ENCODE measurements at regions not wholly inside any gene's neighbourhood (a gene's known extent, or its start where the extent isn't known, plus 50 kb on each side); places are given as distances from the start of the nearest gene placed in this dataset.

DNA sequence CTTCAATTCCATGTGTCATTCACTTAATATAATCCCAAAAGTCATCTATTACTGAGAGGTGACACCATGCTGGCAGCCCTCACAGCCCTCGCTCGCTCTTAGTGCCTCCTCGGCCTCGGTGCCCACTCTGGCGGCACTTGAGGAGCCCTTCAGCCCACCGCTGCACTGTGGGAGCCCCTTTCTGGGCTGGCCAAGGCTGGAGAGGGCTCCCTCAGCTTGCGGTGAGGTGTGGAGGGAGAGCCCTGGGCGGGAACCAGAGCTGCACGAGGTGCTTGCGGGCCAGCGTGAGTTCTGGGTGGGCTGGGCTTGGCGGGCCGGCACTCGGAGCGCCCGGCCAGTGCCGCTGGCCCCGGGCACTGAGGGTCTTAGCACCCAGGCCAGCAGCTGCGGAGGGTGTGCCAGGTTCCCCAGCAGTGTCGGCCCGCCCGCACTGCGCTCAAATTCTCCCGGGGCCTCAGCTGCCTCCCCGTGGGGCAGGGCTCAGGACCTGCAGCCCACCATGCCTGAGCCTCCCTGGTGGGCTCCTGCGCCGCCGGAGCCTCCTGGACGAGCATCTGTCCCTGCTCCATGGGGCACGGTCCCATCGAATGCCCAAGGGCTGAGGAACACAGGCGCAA is 374.1 kb downstream of the ELAVL2 start:
- TF ChIP-seq RCOR1 (IDR thresholded peaks at IDR 0.05; ENCODE audit: insufficient replicate concordance, low read length) (no peak), FOS (IDR thresholded peaks at IDR 0.05; ENCODE audit: low read depth, low read length) (no peak), MXI1 (IDR thresholded peaks at IDR 0.05; ENCODE audit: borderline replicate concordance, low read depth, low read length) (no peak), CHD1 (IDR thresholded peaks at IDR 0.05; ENCODE audit: low read depth, low read length) (no peak)
- no peak overlapping the region for H2BK120ac ChIP-seq (ENCODE audit: low read depth, low read length)
- CTCF ChIA-PET: no interaction called here

More for the DNA sequence above, 374.1 kb downstream of the ELAVL2 start:
- Histone ChIP-seq H3K9ac (ENCODE audit: low read depth, low read length) (no peak overlapping the region), H3K4me2 (ENCODE audit: low read depth, low read length) (no peak overlapping the region), H2BK5ac (ENCODE audit: low read depth, low read length, poor library complexity, severe bottlenecking) (no peak overlapping the region), H3K36me3 (ENCODE audit: control insufficient read depth, insufficient read depth, low read length) (no peaks in the 10 kb centered on the region), H3K79me1 (ENCODE audit: low read depth in 1 of 2, low read length in 2 of 2) (no peaks in the 10 kb centered on the region), H3K18ac (ENCODE audit: low read depth, low read length) (no peak overlapping the region), H2BK20ac (ENCODE audit: low read depth, low read length) (no peak overlapping the region), H3K14ac (replicated peaks; ENCODE audit: low read depth, low read length) (no peak overlapping the region), H3K27me3 (ENCODE audit: control insufficient read depth, insufficient read depth, low read length) (no peaks in the 10 kb centered on the region), H3K23ac (ENCODE audit: low read depth, low read length) (no peak overlapping the region), H4K8ac (ENCODE audit: low read depth in 2 of 2, low read length in 2 of 2) (no peak overlapping the region), H4K5ac (ENCODE audit: low read depth, low read length) (no peak overlapping the region), H2AFZ (replicated peaks; ENCODE audit: low read length, poor library complexity) (no peak overlapping the region), H3K9me3 (ENCODE audit: control insufficient read depth, insufficient read depth, low read length) (peaks cover 9% of the 10 kb centered on the region; the same call in 1 of the 2 replicates), H3K56ac (ENCODE audit: extremely low read depth, insufficient read depth, low read length) (no peak overlapping the region), H4K20me1 (ENCODE audit: insufficient read depth, low read length) (no peaks in the 10 kb centered on the region), H4K91ac (ENCODE audit: insufficient read depth, low read depth, low read length) (no peak overlapping the region), H2BK15ac (ENCODE audit: low read depth, low read length) (no peak overlapping the region), H2AK5ac (ENCODE audit: low read depth, low read length) (no peak overlapping the region), H3K4me1 (ENCODE audit: control insufficient read depth, insufficient read depth, low read length) (no peaks in the 10 kb centered on the region), H3K9me1 (ENCODE audit: insufficient read depth, low read length) (no peaks in the 10 kb centered on the region), H3K27ac (ENCODE audit: insufficient read depth, low read length) (no peak overlapping the region), H3K4me3 (ENCODE audit: insufficient read depth, low read depth, low read length) (no peak overlapping the region), H3K4ac (ENCODE audit: low read depth, low read length) (no peak overlapping the region), H2AK9ac (replicated peaks; ENCODE audit: low read depth, low read length, poor library complexity) (no peak overlapping the region)
- WGBS, 2 experiments (ENCODE audit: extremely low coverage in 2 of 2, insufficient read length in 1 of 2): 81% methylated on average over 11 of the region's 32 CpGs; no CpG with 5 or more reads in 1 of the 2 experiments
- POLR2A ChIA-PET (ENCODE audit: unreplicated experiment): no interaction called here
- no peak for ATAC-seq (ENCODE audit: low read depth)
- intact Hi-C loops (cut with micrococcal nuclease) (no loop called here), dilution Hi-C loops (cut with HindIII; ENCODE audit: low sequenced_read_pairs, unreplicated experiment) (no loop called here), in situ Hi-C loops (cut with MboI; ENCODE audit: low sequenced_read_pairs) (no loop called here)
- no peak for DNase-seq
- no TSS peak for BruUV-seq (replicated peaks)

Measured in IMR-90 (cell line).